HepG2 (cell line): ENCODE measurements at regions not wholly inside any gene's neighbourhood (a gene's known extent, or its start where the extent isn't known, plus 50 kb on each side); places are given as distances from the start of the nearest gene placed in this dataset.

Experiments used
- CBX2 ChIP-seq, 2 experiments: fragments of 200-600 bp in 1 of 2; sonication (generic); formaldehyde crosslinking in 1 of 2; IDR thresholded peaks; 2 replicates each; pipeline versions ENCODE4 v1.7.0 to v1.8.1; 2018 to 2022; ENCODE audit warnings: low read depth in 2 of 2, low read length in 1 of 2, mild to moderate bottlenecking in 1 of 2, missing genetic modification reagents in 1 of 2
- CEBPB ChIP-seq: IDR thresholded peaks from 2 replicates; pipeline ENCODE4 v1.6.1; 2011; ENCODE audit warnings: low read depth, low read length, improper control_type of control experiment, borderline replicate concordance
- CTCF ChIP-seq: sonication (generic); formaldehyde crosslinking; IDR thresholded peaks from 2 replicates; pipeline ENCODE4 v1.5.0; 2020; ENCODE audit warnings: mild to moderate bottlenecking, missing genetic modification reagents, moderate library complexity
- ELF4 ChIP-seq: sonication (generic); formaldehyde crosslinking; IDR thresholded peaks from 2 replicates; pipeline ENCODE4 v1.5.0; 2020; ENCODE audit warnings: missing genetic modification reagents, mild to moderate bottlenecking, moderate library complexity, borderline replicate concordance
- EZH2 ChIP-seq: conservative IDR thresholded peaks from 2 replicates; pipeline ENCODE4 v1.6.1; 2012; ENCODE audit warnings: mild to moderate bottlenecking, low read depth, low read length, moderate library complexity
- HNRNPUL1 ChIP-seq: fragments of 200-400 bp; formaldehyde crosslinking; IDR thresholded peaks from 2 replicates; pipeline ENCODE4 v1.6.1; 2017; ENCODE audit warnings: low read depth, mild to moderate bottlenecking, low read length, moderate library complexity
- HOXA9 ChIP-seq: sonication (generic); formaldehyde crosslinking; IDR thresholded peaks from 2 replicates; pipeline ENCODE4 v1.8.1; 2022; ENCODE audit warnings: missing genetic modification reagents, mild to moderate bottlenecking, moderate library complexity, borderline replicate concordance
- POLR2A ChIP-seq, 2 experiments: IDR thresholded peaks; 2 replicates each; pipeline ENCODE4 v1.6.1; 2011; ENCODE audit warnings: low read depth in 2 of 2, low read length in 2 of 2, mild to moderate bottlenecking in 1 of 2, moderate library complexity in 1 of 2; ENCODE audit not compliant: insufficient read depth in 1 of 2
- RBAK ChIP-seq: sonication (generic); formaldehyde crosslinking; IDR thresholded peaks from 2 replicates; pipeline ENCODE4 v1.5.1; 2020; ENCODE audit warnings: mild to moderate bottlenecking, missing genetic modification reagents
- THRA ChIP-seq: sonication (generic); formaldehyde crosslinking; IDR thresholded peaks from 2 replicates; pipeline ENCODE4 v1.4.0; 2020; ENCODE audit warnings: missing genetic modification reagents, borderline replicate concordance
- ZNF207 ChIP-seq: fragments of 450-650 bp; IDR thresholded peaks from 2 replicates; pipeline ENCODE4 v1.6.1; 2016; ENCODE audit warnings: antibody characterized with exemption, borderline replicate concordance
- ZNF331 ChIP-seq: sonication (generic); formaldehyde crosslinking; IDR thresholded peaks from 2 replicates; pipeline ENCODE4 v1.4.0; 2020; ENCODE audit warnings: missing genetic modification reagents

GRCh38 chr2:37783545-37783944, 112.1 kb upstream of the CDC42EP3 start:
- TF ChIP-seq ZNF207 (no peak), ZNF331 (CRISPR knock-in tag) (no peak), HNRNPUL1 (no peak), RBAK (CRISPR knock-in tag) (no peak), CTCF (CRISPR knock-in tag) (no peak), CEBPB (no peak), POLR2A (IDR thresholded peaks at IDR 0.05; ENCODE audit: insufficient read depth in 1 of 2, low read depth in 2 of 2, low read length in 2 of 2) (no peak), CBX2 (IDR thresholded peaks at IDR 0.05; ENCODE audit: low read depth, low read length) (no peak), CBX2 (CRISPR knock-in tag; IDR thresholded peaks at IDR 0.05; ENCODE audit: low read depth) (no peak), THRA (CRISPR knock-in tag) (no peak), EZH2 (no peak), ELF4 (CRISPR knock-in tag) (no peak), HOXA9 (CRISPR knock-in tag) (no peak)
